ENCODE measurements at regions not wholly inside any gene's neighbourhood (a gene's known extent, or its start where the extent isn't known, plus 50 kb on each side); places are given as distances from the start of the nearest gene placed in this dataset.
"Not testable (repeated sequence)": the region's sequence is repeated elsewhere in the genome, so short reads cannot be mapped to it uniquely, and the experiment has no call there.

- Histone ChIP-seq H3K27me3 (ENCODE audit: control insufficient read depth, insufficient read depth, low read length) (no peaks in the 10 kb centered on the region), H3K4me3 (ENCODE audit: insufficient read depth, low read depth, low read length) (no peak overlapping the region), H3K36me3 (replicated peaks; ENCODE audit: control insufficient read depth, insufficient read depth, low read length) (no peaks in the 10 kb centered on the region)
- peak; percentile 15 for DNase-seq
Observed at GRCh38 chrX:94216738-94217137, 542.7 kb downstream of the FAM133A start.

- no peaks in the 10 kb centered on the region for H3K36me3 ChIP-seq (replicated peaks; ENCODE audit: control insufficient read depth, insufficient read depth, low read length)
- DNase-seq, result no peak
- no peak overlapping the region for H3K4me3 ChIP-seq (ENCODE audit: insufficient read depth, low read depth, low read length)
- no peaks in the 10 kb centered on the region for H3K27me3 ChIP-seq (ENCODE audit: control insufficient read depth, insufficient read depth, low read length)
Observed at GRCh38 chrX:94252211-94252610, 578.2 kb downstream of the FAM133A start.

- Histone ChIP-seq H3K27me3 (ENCODE audit: control insufficient read depth, insufficient read depth, low read length) (no peaks in the 10 kb centered on the region), H3K36me3 (replicated peaks; ENCODE audit: control insufficient read depth, insufficient read depth, low read length) (no peaks in the 10 kb centered on the region), H3K4me3 (ENCODE audit: insufficient read depth, low read depth, low read length) (no peak overlapping the region)
- no peak for DNase-seq
Observed at GRCh38 chrX:94256396-94256795, 582.4 kb downstream of the FAM133A start.

- no peak for DNase-seq
- H3K36me3 ChIP-seq (replicated peaks; ENCODE audit: control insufficient read depth, insufficient read depth, low read length), result no peaks in the 10 kb centered on the region
- H3K27me3 ChIP-seq (ENCODE audit: control insufficient read depth, insufficient read depth, low read length), result no peaks in the 10 kb centered on the region
- no peak overlapping the region for H3K4me3 ChIP-seq (ENCODE audit: insufficient read depth, low read depth, low read length)
Observed at GRCh38 chrX:94265323-94265722, 591.3 kb downstream of the FAM133A start.

- H3K36me3 ChIP-seq (replicated peaks; ENCODE audit: control insufficient read depth, insufficient read depth, low read length), result peaks cover 2% of the 10 kb centered on the region; the same call in 1 of the 2 replicates
- H3K27me3 ChIP-seq (ENCODE audit: control insufficient read depth, insufficient read depth, low read length), result no peaks in the 10 kb centered on the region
- peak; percentile 2 for DNase-seq
- no peak overlapping the region for H3K4me3 ChIP-seq (ENCODE audit: insufficient read depth, low read depth, low read length)
Observed at GRCh38 chrX:94288325-94288724, 614.3 kb downstream of the FAM133A start.

GRCh38 chrX:94288972-94289371 lies 615.0 kb downstream of the FAM133A start:
- Histone ChIP-seq H3K27me3 (ENCODE audit: control insufficient read depth, insufficient read depth, low read length) (no peaks in the 10 kb centered on the region), H3K4me3 (ENCODE audit: insufficient read depth, low read depth, low read length) (no peak overlapping the region), H3K36me3 (replicated peaks; ENCODE audit: control insufficient read depth, insufficient read depth, low read length) (peaks cover 2% of the 10 kb centered on the region; the same call in 1 of the 2 replicates)
- peak; percentile 6 for DNase-seq

GRCh38 chrX:94302446-94302845 lies 628.4 kb downstream of the FAM133A start:
- Histone ChIP-seq H3K27me3 (ENCODE audit: control insufficient read depth, insufficient read depth, low read length) (no peaks in the 10 kb centered on the region), H3K36me3 (replicated peaks; ENCODE audit: control insufficient read depth, insufficient read depth, low read length) (no peaks in the 10 kb centered on the region), H3K4me3 (ENCODE audit: insufficient read depth, low read depth, low read length) (no peak overlapping the region)
- no peak for DNase-seq

GRCh38 chrX:94329182-94329581 lies 655.2 kb downstream of the FAM133A start:
- H3K36me3 ChIP-seq (replicated peaks; ENCODE audit: control insufficient read depth, insufficient read depth, low read length), result no peaks in the 10 kb centered on the region; the same call in 1 of the 2 replicates
- DNase-seq, result no peak
- H3K27me3 ChIP-seq (ENCODE audit: control insufficient read depth, insufficient read depth, low read length), result no peaks in the 10 kb centered on the region
- no peak overlapping the region for H3K4me3 ChIP-seq (ENCODE audit: insufficient read depth, low read depth, low read length)

GRCh38 chrX:94341730-94342129 lies 667.7 kb downstream of the FAM133A start:
- not testable (repeated sequence) for H3K27me3 ChIP-seq (ENCODE audit: control insufficient read depth, insufficient read depth, low read length); H3K36me3 ChIP-seq (replicated peaks; ENCODE audit: control insufficient read depth, insufficient read depth, low read length); H3K4me3 ChIP-seq (ENCODE audit: insufficient read depth, low read depth, low read length); DNase-seq

- Histone ChIP-seq H3K27me3 (ENCODE audit: control insufficient read depth, insufficient read depth, low read length) (no peaks in the 10 kb centered on the region), H3K4me3 (ENCODE audit: insufficient read depth, low read depth, low read length) (no peak overlapping the region), H3K36me3 (replicated peaks; ENCODE audit: control insufficient read depth, insufficient read depth, low read length) (no peaks in the 10 kb centered on the region)
- no peak for DNase-seq
Observed at GRCh38 chrX:94361241-94361640, 687.2 kb downstream of the FAM133A start.

- no peak for DNase-seq
- H3K36me3 ChIP-seq (replicated peaks; ENCODE audit: control insufficient read depth, insufficient read depth, low read length), result no peaks in the 10 kb centered on the region
- no peaks in the 10 kb centered on the region for H3K27me3 ChIP-seq (ENCODE audit: control insufficient read depth, insufficient read depth, low read length)
- H3K4me3 ChIP-seq (ENCODE audit: insufficient read depth, low read depth, low read length), result no peak overlapping the region
Observed at GRCh38 chrX:94365736-94366135, 691.7 kb downstream of the FAM133A start.

- no peak overlapping the region for H3K4me3 ChIP-seq (ENCODE audit: insufficient read depth, low read depth, low read length)
- no peak for DNase-seq
- no peaks in the 10 kb centered on the region for H3K36me3 ChIP-seq (replicated peaks; ENCODE audit: control insufficient read depth, insufficient read depth, low read length)
- H3K27me3 ChIP-seq (ENCODE audit: control insufficient read depth, insufficient read depth, low read length), result no peaks in the 10 kb centered on the region
Observed at GRCh38 chrX:94366616-94367015, 692.6 kb downstream of the FAM133A start.

GRCh38 chrX:94389044-94389443 lies 715.0 kb downstream of the FAM133A start:
- no peaks in the 10 kb centered on the region for H3K36me3 ChIP-seq (replicated peaks; ENCODE audit: control insufficient read depth, insufficient read depth, low read length)
- no peak for DNase-seq
- H3K27me3 ChIP-seq (ENCODE audit: control insufficient read depth, insufficient read depth, low read length), result no peaks in the 10 kb centered on the region
- no peak overlapping the region for H3K4me3 ChIP-seq (ENCODE audit: insufficient read depth, low read depth, low read length)

GRCh38 chrX:94400488-94400887 lies 726.5 kb downstream of the FAM133A start:
- H3K36me3 ChIP-seq (replicated peaks; ENCODE audit: control insufficient read depth, insufficient read depth, low read length), result no peaks in the 10 kb centered on the region; the same call in 1 of the 2 replicates
- no peak for DNase-seq
- H3K4me3 ChIP-seq (ENCODE audit: insufficient read depth, low read depth, low read length), result no peak overlapping the region
- no peaks in the 10 kb centered on the region for H3K27me3 ChIP-seq (ENCODE audit: control insufficient read depth, insufficient read depth, low read length)

GRCh38 chrX:94401426-94401825 lies 727.4 kb downstream of the FAM133A start:
- H3K36me3 ChIP-seq (replicated peaks; ENCODE audit: control insufficient read depth, insufficient read depth, low read length), result no peaks in the 10 kb centered on the region; the same call in 1 of the 2 replicates

GRCh38 chrX:94414746-94415145 lies 740.7 kb downstream of the FAM133A start:
- Histone ChIP-seq H3K36me3 (replicated peaks; ENCODE audit: control insufficient read depth, insufficient read depth, low read length) (no peaks in the 10 kb centered on the region), H3K4me3 (ENCODE audit: insufficient read depth, low read depth, low read length) (no peak overlapping the region), H3K27me3 (ENCODE audit: control insufficient read depth, insufficient read depth, low read length) (no peaks in the 10 kb centered on the region)
- no peak for DNase-seq

More at GRCh38 chrX:94401426-94401825, 727.4 kb downstream of the FAM133A start:
- no peaks in the 10 kb centered on the region for H3K27me3 ChIP-seq (ENCODE audit: control insufficient read depth, insufficient read depth, low read length)
- H3K4me3 ChIP-seq (ENCODE audit: insufficient read depth, low read depth, low read length), result no peak overlapping the region
- no peak for DNase-seq

Data from H7 (cell line).